PC-3 (cell line): ENCODE measurements at regions not wholly inside any gene's neighbourhood (a gene's known extent, or its start where the extent isn't known, plus 50 kb on each side); places are given as distances from the start of the nearest gene placed in this dataset.

Experiments used
- ATAC-seq: fragments of 200-7000 bp; cut with Tn5 transposase; 2 replicates; pipeline ENCODE4 v1.9.1; 2020; ENCODE audit warnings: mild to moderate bottlenecking, moderate library complexity
- BruUV-seq: library from RNA; stranded (reverse); fragments of 400-500 nt; replicated peaks from 2 replicates; lab custom pipeline; 2021; lab: Mats Ljungman, UMichigan
- CTCF ChIA-PET: fragments of 300-600 bp; sonication (Branson Sonifier 250); formaldehyde crosslinking; loops from one replicate; lab custom pipeline; 2022; ENCODE audit warnings: antibody characterized with exemption; lab: Charles Lee
- POLR2A ChIA-PET: fragments of 300-600 bp; sonication (Branson Sonifier 250); formaldehyde crosslinking; loops from one replicate; lab custom pipeline; 2022; ENCODE audit warnings: antibody characterized with exemption; ENCODE audit not compliant: unreplicated experiment; lab: Charles Lee
- DNase-seq: peaks from one replicate; pipeline ENCODE4 v3.0.0-alpha.2; 2015
- H2AFZ ChIP-seq: fragments of 300-600 bp; sonication (generic); 2 replicates; pipeline ENCODE4 v1.6.0; 2016; ENCODE audit warnings: antibody characterized with exemption, low read length
- H3F3A ChIP-seq: fragments of 300-600 bp; sonication (generic); one replicate; pipeline ENCODE4 v1.6.0; 2017; ENCODE audit warnings: antibody characterized with exemption, low read length, control low read depth, mild to moderate bottlenecking; ENCODE audit not compliant: unreplicated experiment
- H3K27ac ChIP-seq: fragments of 300-600 bp; sonication (generic); 2 replicates; pipeline ENCODE4 v1.5.1; 2016; ENCODE audit warnings: mild to moderate bottlenecking, low read length
- H3K27me3 ChIP-seq: fragments of 300-600 bp; sonication (generic); 2 replicates; pipeline ENCODE4 v1.6.1; 2016; ENCODE audit warnings: low read length, mixed read lengths
- H3K36me3 ChIP-seq: fragments of 300-600 bp; sonication (generic); 2 replicates; pipeline ENCODE4 v1.6.1; 2016; ENCODE audit warnings: low read depth, mixed run types, low read length, mixed read lengths
- H3K4me1 ChIP-seq: fragments of 300-600 bp; sonication (generic); 2 replicates; pipeline ENCODE4 v1.5.1; 2016; ENCODE audit warnings: low read length; ENCODE audit not compliant: insufficient read depth
- H3K4me2 ChIP-seq: fragments of 300-600 bp; sonication (generic); 2 replicates; pipeline ENCODE4 v1.6.0; 2016; ENCODE audit warnings: low read length
- H3K4me3 ChIP-seq: fragments of 300-600 bp; sonication (generic); 2 replicates; pipeline ENCODE4 v1.5.1; 2016; ENCODE audit warnings: mild to moderate bottlenecking, low read length, mixed read lengths
- H3K79me2 ChIP-seq: fragments of 300-600 bp; sonication (generic); 2 replicates; pipeline ENCODE4 v1.6.1; 2017; ENCODE audit warnings: low read length, mixed read lengths
- H3K9ac ChIP-seq: fragments of 300-600 bp; sonication (generic); 2 replicates; pipeline ENCODE4 v1.6.0; 2016; ENCODE audit warnings: mild to moderate bottlenecking, low read length
- H3K9me2 ChIP-seq: fragments of 300-600 bp; sonication (generic); replicated peaks from 2 replicates; pipeline ENCODE4 v1.6.1; 2016; ENCODE audit warnings: mixed run types, low read length, mixed read lengths
- H3K9me3 ChIP-seq: fragments of 300-600 bp; sonication (generic); 2 replicates; pipeline ENCODE4 v1.6.1; 2016; ENCODE audit warnings: low read length, mixed read lengths
- H4K20me1 ChIP-seq: fragments of 300-600 bp; sonication (generic); 2 replicates; pipeline ENCODE4 v1.6.1; 2016; ENCODE audit warnings: low read length, mixed read lengths
- CTCF ChIP-seq: fragments of 300-600 bp; sonication (generic); conservative IDR thresholded peaks from 2 replicates; pipeline ENCODE4 v1.5.1; 2017; ENCODE audit warnings: antibody characterized with exemption, low read depth, mild to moderate bottlenecking, low read length
- EZH2 ChIP-seq: fragments of 300-600 bp; sonication (generic); IDR thresholded peaks from one replicate; pipeline ENCODE4 v1.6.1; 2017; ENCODE audit warnings: antibody characterized with exemption, mild to moderate bottlenecking, low read length; ENCODE audit not compliant: unreplicated experiment
- EZH2phosphoT487 ChIP-seq: fragments of 300-600 bp; sonication (generic); IDR thresholded peaks from 2 replicates; pipeline ENCODE4 v1.6.1; 2018; ENCODE audit warnings: mild to moderate bottlenecking, antibody characterized with exemption, low read length, borderline replicate concordance
- intact Hi-C: fragments of 100-400 bp; cut with micrococcal nuclease; formaldehyde crosslinking; loops from 2 replicates; pipeline ENCODE4 v1.9.0; 2023

GRCh38 chr2:15867194-15868171 is 72.9 kb upstream of the MYCN start:
- DNase-seq = no peak
- CTCF ChIA-PET = no interaction called here
- intact Hi-C loops = no loop called here

GRCh38 chr2:15868186-15868585 is 72.2 kb upstream of the MYCN start:
- Histone ChIP-seq H3F3A (no peaks in the 10 kb centered on the region), H3K36me3 (no peaks in the 10 kb centered on the region), H3K9me2 (no peaks in the 10 kb centered on the region), H3K4me2 (no peak overlapping the region), H4K20me1 (no peaks in the 10 kb centered on the region), H3K4me1 (no peaks in the 10 kb centered on the region), H3K27me3 (no peaks in the 10 kb centered on the region), H2AFZ (no peak overlapping the region), H3K4me3 (no peak overlapping the region), H3K9me3 (no peaks in the 10 kb centered on the region), H3K79me2 (no peaks in the 10 kb centered on the region), H3K9ac (no peak overlapping the region), H3K27ac (no peak overlapping the region)
- BruUV-seq = no TSS peak
- no peak for DNase-seq
- ATAC-seq = no peak
- intact Hi-C loops = no loop called here
- POLR2A ChIA-PET = no interaction called here
- TF ChIP-seq EZH2phosphoT487 (no peak), EZH2 (no peak), CTCF (no peak)
- CTCF ChIA-PET = no interaction called here

More at GRCh38 chr2:15867194-15868171, 72.9 kb upstream of the MYCN start:
- no peak for TF ChIP-seq CTCF
- TF ChIP-seq EZH2 = no peak
- TF ChIP-seq EZH2phosphoT487 = no peak
- no peaks in the 10 kb centered on the region for H3K9me3 ChIP-seq
- H3K27me3 ChIP-seq = no peaks in the 10 kb centered on the region
- no peak overlapping the region for H3K27ac ChIP-seq
- no peak overlapping the region for H3K4me2 ChIP-seq
- H3F3A ChIP-seq = no peaks in the 10 kb centered on the region
- H3K4me3 ChIP-seq = no peak overlapping the region
- no peaks in the 10 kb centered on the region for H4K20me1 ChIP-seq
- no TSS peak for BruUV-seq
- no peaks in the 10 kb centered on the region for H3K4me1 ChIP-seq
- no peak overlapping the region for H3K9ac ChIP-seq
- POLR2A ChIA-PET = no interaction called here
- no peaks in the 10 kb centered on the region for H3K9me2 ChIP-seq
- no peaks in the 10 kb centered on the region for H3K36me3 ChIP-seq
- no peak for ATAC-seq
- H2AFZ ChIP-seq = no peak overlapping the region
- H3K79me2 ChIP-seq = no peaks in the 10 kb centered on the region

GRCh38 chr2:15868704-15869103 is 71.6 kb upstream of the MYCN start:
- no peak overlapping the region for H3K4me3 ChIP-seq
- no peak for DNase-seq
- POLR2A ChIA-PET = no interaction called here
- no peaks in the 10 kb centered on the region for H3F3A ChIP-seq
- no peaks in the 10 kb centered on the region for H3K79me2 ChIP-seq
- no peak for TF ChIP-seq CTCF
- TF ChIP-seq EZH2phosphoT487 = no peak
- TF ChIP-seq EZH2 = no peak
- no peaks in the 10 kb centered on the region for H4K20me1 ChIP-seq
- no peaks in the 10 kb centered on the region for H3K9me2 ChIP-seq
- H3K9me3 ChIP-seq = no peaks in the 10 kb centered on the region
- no peak overlapping the region for H3K27ac ChIP-seq
- H2AFZ ChIP-seq = no peak overlapping the region
- H3K9ac ChIP-seq = no peak overlapping the region
- intact Hi-C loops = no loop called here
- H3K4me1 ChIP-seq = no peaks in the 10 kb centered on the region
- no peak overlapping the region for H3K4me2 ChIP-seq
- H3K27me3 ChIP-seq = no peaks in the 10 kb centered on the region
- no TSS peak for BruUV-seq
- no peak for ATAC-seq
- CTCF ChIA-PET = no interaction called here
- no peaks in the 10 kb centered on the region for H3K36me3 ChIP-seq
